ENCODE measurements at regions not wholly inside any gene's neighbourhood (a gene's known extent, or its start where the extent isn't known, plus 50 kb on each side); places are given as distances from the start of the nearest gene placed in this dataset.
"Not testable (repeated sequence)": the region's sequence is repeated elsewhere in the genome, so short reads cannot be mapped to it uniquely, and the experiment has no call there.

GRCh38 chr20:30295967-30296366 lies 961.5 kb upstream of the DEFB115 start:
- DNase-seq (ENCODE audit: low spot score); H3K4me3 ChIP-seq (ENCODE audit: severe bottlenecking); H3K36me3 ChIP-seq (ENCODE audit: low read depth); H3K27me3 ChIP-seq (ENCODE audit: insufficient read depth, poor library complexity, severe bottlenecking); H3K27ac ChIP-seq (ENCODE audit: poor library complexity, severe bottlenecking); H3K4me1 ChIP-seq (ENCODE audit: insufficient read depth, poor library complexity, severe bottlenecking); ATAC-seq (ENCODE audit: low read depth); H3K9me3 ChIP-seq (ENCODE audit: severe bottlenecking): not testable (repeated sequence)

GRCh38 chr20:30297878-30298595 lies 959.4 kb upstream of the DEFB115 start:
- H3K4me3 ChIP-seq (ENCODE audit: severe bottlenecking); DNase-seq (ENCODE audit: low spot score); H3K9me3 ChIP-seq (ENCODE audit: severe bottlenecking); ATAC-seq (ENCODE audit: low read depth); H3K27me3 ChIP-seq (ENCODE audit: insufficient read depth, poor library complexity, severe bottlenecking); H3K27ac ChIP-seq (ENCODE audit: poor library complexity, severe bottlenecking); H3K36me3 ChIP-seq (ENCODE audit: low read depth); H3K4me1 ChIP-seq (ENCODE audit: insufficient read depth, poor library complexity, severe bottlenecking): not testable (repeated sequence)

- not testable (repeated sequence) for H3K4me1 ChIP-seq (ENCODE audit: insufficient read depth, poor library complexity, severe bottlenecking); DNase-seq (ENCODE audit: low spot score); H3K27ac ChIP-seq (ENCODE audit: poor library complexity, severe bottlenecking); H3K9me3 ChIP-seq (ENCODE audit: severe bottlenecking); H3K36me3 ChIP-seq (ENCODE audit: low read depth); H3K27me3 ChIP-seq (ENCODE audit: insufficient read depth, poor library complexity, severe bottlenecking); ATAC-seq (ENCODE audit: low read depth); H3K4me3 ChIP-seq (ENCODE audit: severe bottlenecking)
Measured at GRCh38 chr20:30300220-30300642, 957.2 kb upstream of the DEFB115 start.

- H3K27me3 ChIP-seq (ENCODE audit: insufficient read depth, poor library complexity, severe bottlenecking); H3K4me3 ChIP-seq (ENCODE audit: severe bottlenecking); H3K9me3 ChIP-seq (ENCODE audit: severe bottlenecking); H3K27ac ChIP-seq (ENCODE audit: poor library complexity, severe bottlenecking); DNase-seq (ENCODE audit: low spot score); ATAC-seq (ENCODE audit: low read depth); H3K4me1 ChIP-seq (ENCODE audit: insufficient read depth, poor library complexity, severe bottlenecking); H3K36me3 ChIP-seq (ENCODE audit: low read depth): not testable (repeated sequence)
Measured at GRCh38 chr20:30302786-30303185, 954.7 kb upstream of the DEFB115 start.

- not testable (repeated sequence) for H3K27ac ChIP-seq (ENCODE audit: poor library complexity, severe bottlenecking); H3K36me3 ChIP-seq (ENCODE audit: low read depth); H3K4me1 ChIP-seq (ENCODE audit: insufficient read depth, poor library complexity, severe bottlenecking); H3K27me3 ChIP-seq (ENCODE audit: insufficient read depth, poor library complexity, severe bottlenecking); H3K9me3 ChIP-seq (ENCODE audit: severe bottlenecking); ATAC-seq (ENCODE audit: low read depth); DNase-seq (ENCODE audit: low spot score); H3K4me3 ChIP-seq (ENCODE audit: severe bottlenecking)
Measured at GRCh38 chr20:30309938-30310337, 947.5 kb upstream of the DEFB115 start.

- H3K9me3 ChIP-seq (ENCODE audit: severe bottlenecking); DNase-seq (ENCODE audit: low spot score); H3K27me3 ChIP-seq (ENCODE audit: insufficient read depth, poor library complexity, severe bottlenecking); H3K4me3 ChIP-seq (ENCODE audit: severe bottlenecking); H3K27ac ChIP-seq (ENCODE audit: poor library complexity, severe bottlenecking); H3K4me1 ChIP-seq (ENCODE audit: insufficient read depth, poor library complexity, severe bottlenecking); ATAC-seq (ENCODE audit: low read depth); H3K36me3 ChIP-seq (ENCODE audit: low read depth): not testable (repeated sequence)
Measured at GRCh38 chr20:30310385-30310784, 947.1 kb upstream of the DEFB115 start.

GRCh38 chr20:30312220-30312619 lies 945.2 kb upstream of the DEFB115 start:
- H3K36me3 ChIP-seq (ENCODE audit: low read depth); H3K4me3 ChIP-seq (ENCODE audit: severe bottlenecking); H3K4me1 ChIP-seq (ENCODE audit: insufficient read depth, poor library complexity, severe bottlenecking); ATAC-seq (ENCODE audit: low read depth); H3K9me3 ChIP-seq (ENCODE audit: severe bottlenecking); H3K27ac ChIP-seq (ENCODE audit: poor library complexity, severe bottlenecking); DNase-seq (ENCODE audit: low spot score): not testable (repeated sequence)
- H3K27me3 ChIP-seq (ENCODE audit: insufficient read depth, poor library complexity, severe bottlenecking): peaks cover 17% of the 10 kb centered on the region

- ATAC-seq (ENCODE audit: low read depth); H3K36me3 ChIP-seq (ENCODE audit: low read depth); DNase-seq (ENCODE audit: low spot score); H3K4me3 ChIP-seq (ENCODE audit: severe bottlenecking); H3K27ac ChIP-seq (ENCODE audit: poor library complexity, severe bottlenecking); H3K4me1 ChIP-seq (ENCODE audit: insufficient read depth, poor library complexity, severe bottlenecking); H3K9me3 ChIP-seq (ENCODE audit: severe bottlenecking): not testable (repeated sequence)
- H3K27me3 ChIP-seq (ENCODE audit: insufficient read depth, poor library complexity, severe bottlenecking): peaks cover 17% of the 10 kb centered on the region
Measured at GRCh38 chr20:30313660-30314059, 943.8 kb upstream of the DEFB115 start.

- H3K27me3 ChIP-seq (ENCODE audit: insufficient read depth, poor library complexity, severe bottlenecking): peaks cover 17% of the 10 kb centered on the region
- H3K4me1 ChIP-seq (ENCODE audit: insufficient read depth, poor library complexity, severe bottlenecking); H3K4me3 ChIP-seq (ENCODE audit: severe bottlenecking); H3K36me3 ChIP-seq (ENCODE audit: low read depth); H3K27ac ChIP-seq (ENCODE audit: poor library complexity, severe bottlenecking); H3K9me3 ChIP-seq (ENCODE audit: severe bottlenecking); ATAC-seq (ENCODE audit: low read depth); DNase-seq (ENCODE audit: low spot score): not testable (repeated sequence)
Measured at GRCh38 chr20:30316063-30316462, 941.4 kb upstream of the DEFB115 start.

- not testable (repeated sequence) for DNase-seq (ENCODE audit: low spot score); H3K27ac ChIP-seq (ENCODE audit: poor library complexity, severe bottlenecking); ATAC-seq (ENCODE audit: low read depth); H3K36me3 ChIP-seq (ENCODE audit: low read depth); H3K4me1 ChIP-seq (ENCODE audit: insufficient read depth, poor library complexity, severe bottlenecking); H3K4me3 ChIP-seq (ENCODE audit: severe bottlenecking); H3K9me3 ChIP-seq (ENCODE audit: severe bottlenecking)
- peaks cover 17% of the 10 kb centered on the region for H3K27me3 ChIP-seq (ENCODE audit: insufficient read depth, poor library complexity, severe bottlenecking)
Measured at GRCh38 chr20:30316532-30317299, 940.7 kb upstream of the DEFB115 start.

- H3K36me3 ChIP-seq (ENCODE audit: low read depth); DNase-seq (ENCODE audit: low spot score); H3K4me3 ChIP-seq (ENCODE audit: severe bottlenecking); H3K27ac ChIP-seq (ENCODE audit: poor library complexity, severe bottlenecking); ATAC-seq (ENCODE audit: low read depth); H3K9me3 ChIP-seq (ENCODE audit: severe bottlenecking); H3K4me1 ChIP-seq (ENCODE audit: insufficient read depth, poor library complexity, severe bottlenecking); H3K27me3 ChIP-seq (ENCODE audit: insufficient read depth, poor library complexity, severe bottlenecking): not testable (repeated sequence)
Measured at GRCh38 chr20:30333744-30334143, 923.7 kb upstream of the DEFB115 start.

Measured in RWPE2 (cell line).